Liver (tissue), 3 donors: ENCODE measurements at regions not wholly inside any gene's neighbourhood (a gene's known extent, or its start where the extent isn't known, plus 50 kb on each side); places are given as distances from the start of the nearest gene placed in this dataset.

Experiments
- ATF3 ChIP-seq: IDR thresholded peaks from 2 replicates; pipeline ENCODE4 v1.6.1; 2016; ENCODE audit warnings: antibody characterized with exemption
- CTCF ChIP-seq: fragments of 150-350 bp; IDR thresholded peaks from 2 replicates; pipeline ENCODE4 v1.5.1; 2017; ENCODE audit warnings: improper control_type of control experiment, low read depth, low read length; ENCODE audit not compliant: missing input control
- EGR1 ChIP-seq, 2 donors: IDR thresholded peaks; 2 replicates each; pipeline ENCODE4 v1.6.1; 2016 to 2018; ENCODE audit warnings: antibody characterized with exemption in 2 of 2, low read depth in 2 of 2
- FOXA1 ChIP-seq: IDR thresholded peaks from 2 replicates; pipeline ENCODE4 v1.6.1; 2016; ENCODE audit warnings: antibody characterized with exemption
- GABPA ChIP-seq, 2 donors: IDR thresholded peaks in 1 of 2; conservative IDR thresholded peaks in 1 of 2; 2 replicates each; pipeline ENCODE4 v1.6.1; 2016; ENCODE audit warnings: antibody characterized with exemption in 2 of 2, mild to moderate bottlenecking in 1 of 2, moderate library complexity in 1 of 2
- JUND ChIP-seq, 2 donors: IDR thresholded peaks; 2 replicates each; pipeline ENCODE4 v1.6.1; 2016; ENCODE audit warnings: antibody characterized with exemption in 2 of 2
- MAX ChIP-seq: IDR thresholded peaks from 2 replicates; pipeline ENCODE4 v1.6.1; 2016; ENCODE audit warnings: antibody characterized with exemption
- RAD21 ChIP-seq, 2 donors: IDR thresholded peaks; 2 replicates each; pipeline ENCODE4 v1.6.1; 2016; ENCODE audit warnings: antibody characterized with exemption in 2 of 2, mild to moderate bottlenecking in 2 of 2
- REST ChIP-seq: IDR thresholded peaks from 2 replicates; pipeline ENCODE4 v1.6.1; 2016; ENCODE audit warnings: antibody characterized with exemption, mild to moderate bottlenecking
- SP1 ChIP-seq: IDR thresholded peaks from 2 replicates; pipeline ENCODE4 v1.6.1; 2018; ENCODE audit warnings: antibody characterized with exemption, mild to moderate bottlenecking
- TAF1 ChIP-seq: conservative IDR thresholded peaks from 2 replicates; pipeline ENCODE4 v1.6.1; 2016; ENCODE audit warnings: antibody characterized with exemption, mild to moderate bottlenecking
- YY1 ChIP-seq: IDR thresholded peaks from 2 replicates; pipeline ENCODE4 v1.6.1; 2016; ENCODE audit warnings: antibody characterized with exemption, mild to moderate bottlenecking
- ZBTB33 ChIP-seq: IDR thresholded peaks from 2 replicates; pipeline ENCODE4 v1.6.1; 2016; ENCODE audit warnings: antibody characterized with exemption
- donor health status: healthy.
- donor health status: healthy.

- no peak for TF ChIP-seq GABPA (IDR thresholded peaks at IDR 0.05 in 1 of 2, conservative IDR thresholded peaks at IDR 0.05 in 1 of 2)
- TF ChIP-seq RAD21 (IDR thresholded peaks at IDR 0.05), result peak in 1 of 2 donors; percentile 23
- no peak for TF ChIP-seq CTCF
- peak; percentile 43 for TF ChIP-seq SP1
- TF ChIP-seq ZBTB33, result no peak
- TF ChIP-seq FOXA1, result no peak
- TF ChIP-seq MAX, result no peak
- peak in 1 of 2 donors; percentile 9 for TF ChIP-seq JUND (IDR thresholded peaks at IDR 0.05)
- TF ChIP-seq ATF3, result peak; percentile 46
- TF ChIP-seq REST, result no peak
- no peak for TF ChIP-seq YY1
- no peak for TF ChIP-seq EGR1 (IDR thresholded peaks at IDR 0.05; ENCODE audit: low read depth in 2 of 2)
- TF ChIP-seq TAF1, result no peak
Observed at GRCh38 chr7:20931739-20932138, 145.1 kb upstream of the SP8 start.
